Coronary artery (tissue), 2 donors: ENCODE measurements at regions not wholly inside any gene's neighbourhood (a gene's known extent, or its start where the extent isn't known, plus 50 kb on each side); places are given as distances from the start of the nearest gene placed in this dataset.
A peak's percentile ranks its signal among the peaks of the same experiment; 100 is the strongest.

Experiments
- DNase-seq: peaks from one replicate; pipeline ENCODE4 v3.0.0-alpha.2; 2017; ENCODE audit warnings: low spot score
- H3K27ac ChIP-seq, 2 donors: fragments of 200-600 bp; sonication (generic); one replicate each; pipeline ENCODE4 v1.5.1; 2016 to 2019
- H3K4me3 ChIP-seq: fragments of 200-600 bp; sonication (generic); 2 replicates; pipeline ENCODE4 v1.5.1; 2016; ENCODE audit warnings: mild to moderate bottlenecking, moderate library complexity
- CTCF ChIP-seq: fragments of 200-600 bp; sonication (generic); IDR thresholded peaks from one replicate; pipeline ENCODE4 v1.5.1; 2019; ENCODE audit warnings: antibody characterized with exemption

DNA sequence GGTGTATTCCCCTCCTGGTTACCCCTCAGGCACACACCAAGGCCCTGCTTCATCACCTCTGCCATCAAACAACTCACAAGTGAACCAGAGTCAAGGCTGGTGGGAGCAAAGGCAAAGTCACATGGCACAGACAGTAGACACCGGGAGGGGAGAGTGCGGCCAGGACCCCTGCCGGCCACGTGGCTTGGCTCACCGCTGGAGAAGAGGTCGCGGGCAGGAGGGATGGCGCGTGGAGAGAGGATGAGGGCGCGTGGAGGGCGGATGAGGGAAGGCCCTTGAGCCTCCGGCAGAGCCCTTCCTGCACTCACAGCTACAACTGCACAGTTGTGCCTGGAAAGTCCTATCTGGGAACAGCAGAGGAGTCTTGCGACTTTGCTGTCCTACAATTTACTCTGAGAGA, 104.2 kb upstream of the ADRA2C start:
- TF ChIP-seq CTCF = no peak
- no peak overlapping the region for H3K4me3 ChIP-seq
- no peak for DNase-seq
- H3K27ac ChIP-seq = no peak overlapping the region

DNA sequence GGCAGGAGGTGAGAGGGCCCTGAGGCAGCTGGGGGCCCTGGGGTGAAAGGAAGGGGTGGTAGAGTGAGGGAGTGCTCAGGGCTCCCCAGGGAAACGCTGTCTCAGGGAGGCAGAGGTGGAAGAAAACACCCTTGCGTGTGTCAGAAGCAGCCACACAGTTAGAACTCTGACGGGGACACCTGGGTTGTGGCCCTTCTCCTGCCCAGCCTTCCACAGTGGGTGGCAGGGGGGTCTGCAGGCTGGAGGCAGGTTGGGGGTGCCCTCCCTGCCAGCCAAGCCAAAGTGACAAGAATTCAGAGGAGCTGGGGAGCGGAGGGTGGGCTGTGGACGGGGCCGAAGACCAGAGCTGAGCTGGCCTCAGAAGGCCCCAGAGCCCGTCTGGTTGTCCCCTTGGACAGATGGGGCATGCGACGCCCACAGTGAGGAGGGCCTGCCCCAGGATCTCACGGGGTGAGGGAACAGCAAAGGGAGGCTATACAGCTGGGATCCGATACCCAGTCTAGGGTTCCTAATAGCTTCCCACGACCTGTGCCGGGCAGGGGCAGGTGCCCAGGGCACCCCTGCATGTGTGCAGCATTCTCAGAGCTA, 105.2 kb upstream of the ADRA2C start:
- no peak for DNase-seq
- no peak for TF ChIP-seq CTCF
- no peak overlapping the region for H3K4me3 ChIP-seq
- H3K27ac ChIP-seq = no peak overlapping the region

DNA sequence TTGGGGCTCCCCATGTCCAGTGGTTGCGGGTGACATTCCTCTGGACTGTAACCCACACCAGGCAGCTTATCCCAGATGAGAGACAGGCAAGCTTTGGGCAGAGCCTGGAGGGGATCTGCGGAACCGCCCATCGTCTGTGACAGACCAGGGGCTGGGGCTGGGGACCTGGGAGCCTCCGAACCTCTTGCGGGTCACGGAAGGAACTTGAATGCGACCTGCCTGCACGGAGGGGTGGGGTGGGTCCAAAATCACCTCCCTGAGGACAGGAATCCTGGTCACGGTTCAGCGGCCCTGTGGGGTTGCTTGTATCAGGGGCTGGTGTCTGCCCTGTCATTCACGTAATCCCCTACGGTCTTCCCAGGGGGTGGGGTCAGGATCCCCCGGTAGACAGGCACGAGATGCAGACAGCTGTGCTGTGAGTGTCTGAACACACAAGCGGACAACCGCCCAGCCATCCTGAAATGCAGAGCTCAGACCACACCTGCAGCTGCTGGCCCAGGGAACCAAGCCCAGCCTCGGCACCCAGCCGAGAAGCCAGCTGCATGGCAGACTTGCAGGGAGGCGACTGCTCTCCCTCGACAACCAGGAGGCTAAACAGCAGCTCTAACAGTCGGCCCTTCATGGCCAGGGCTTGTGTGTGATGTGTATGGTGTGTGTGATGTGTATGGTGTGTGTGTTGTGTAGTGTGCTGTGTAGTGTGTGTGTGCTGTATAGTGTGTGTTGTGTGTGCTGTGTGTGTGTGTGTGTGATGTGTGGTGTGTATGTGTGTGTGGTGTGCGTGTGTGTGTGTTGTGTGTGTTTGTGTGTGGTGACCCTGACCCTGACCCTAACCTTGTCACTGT, 105.9 kb upstream of the ADRA2C start:
- DNase-seq = no peak
- Histone ChIP-seq H3K27ac (no peak overlapping the region), H3K4me3 (no peak overlapping the region)
- TF ChIP-seq CTCF = no peak

GRCh38 chr4:3659131-3659530, 107.1 kb upstream of the ADRA2C start:
- TF ChIP-seq CTCF = no peak
- no peak overlapping the region for H3K4me3 ChIP-seq
- DNase-seq = no peak
- no peak overlapping the region for H3K27ac ChIP-seq

DNA sequence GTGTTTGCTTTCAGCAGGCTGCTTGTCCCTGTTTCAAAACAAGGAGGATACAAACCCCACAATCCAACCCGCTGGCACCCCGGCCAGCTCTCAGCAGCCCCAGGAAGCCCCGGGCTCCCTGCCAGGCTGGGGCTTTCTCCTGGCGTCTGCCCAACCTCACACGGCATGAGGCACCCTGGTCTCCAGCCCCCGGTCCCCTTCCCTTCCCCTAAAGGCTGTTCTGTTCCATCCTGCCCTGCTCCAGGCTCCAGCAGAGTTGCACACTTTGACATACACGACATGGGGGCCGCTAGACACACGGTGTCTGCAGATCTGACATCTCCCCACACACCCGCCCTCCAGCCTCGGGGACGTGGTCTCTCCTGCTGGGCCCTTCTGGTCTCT, 107.7 kb upstream of the ADRA2C start:
- H3K4me3 ChIP-seq = peak overlapping the region; percentile 39
- peak overlapping the region; percentile 91 to 93 for H3K27ac ChIP-seq
- DNase-seq = no peak
- no peak for TF ChIP-seq CTCF

GRCh38 chr4:3657902-3658529, 108.2 kb upstream of the ADRA2C start:
- TF ChIP-seq CTCF = no peak
- H3K27ac ChIP-seq = peak overlapping the region; percentile 91 to 93
- peak overlapping the region; percentile 39 for H3K4me3 ChIP-seq
- peak; percentile 96 for DNase-seq
